ENCODE measurements at regions not wholly inside any gene's neighbourhood (a gene's known extent, or its start where the extent isn't known, plus 50 kb on each side); places are given as distances from the start of the nearest gene placed in this dataset.
"Not testable (repeated sequence)": the region's sequence is repeated elsewhere in the genome, so short reads cannot be mapped to it uniquely, and the experiment has no call there.

DNA sequence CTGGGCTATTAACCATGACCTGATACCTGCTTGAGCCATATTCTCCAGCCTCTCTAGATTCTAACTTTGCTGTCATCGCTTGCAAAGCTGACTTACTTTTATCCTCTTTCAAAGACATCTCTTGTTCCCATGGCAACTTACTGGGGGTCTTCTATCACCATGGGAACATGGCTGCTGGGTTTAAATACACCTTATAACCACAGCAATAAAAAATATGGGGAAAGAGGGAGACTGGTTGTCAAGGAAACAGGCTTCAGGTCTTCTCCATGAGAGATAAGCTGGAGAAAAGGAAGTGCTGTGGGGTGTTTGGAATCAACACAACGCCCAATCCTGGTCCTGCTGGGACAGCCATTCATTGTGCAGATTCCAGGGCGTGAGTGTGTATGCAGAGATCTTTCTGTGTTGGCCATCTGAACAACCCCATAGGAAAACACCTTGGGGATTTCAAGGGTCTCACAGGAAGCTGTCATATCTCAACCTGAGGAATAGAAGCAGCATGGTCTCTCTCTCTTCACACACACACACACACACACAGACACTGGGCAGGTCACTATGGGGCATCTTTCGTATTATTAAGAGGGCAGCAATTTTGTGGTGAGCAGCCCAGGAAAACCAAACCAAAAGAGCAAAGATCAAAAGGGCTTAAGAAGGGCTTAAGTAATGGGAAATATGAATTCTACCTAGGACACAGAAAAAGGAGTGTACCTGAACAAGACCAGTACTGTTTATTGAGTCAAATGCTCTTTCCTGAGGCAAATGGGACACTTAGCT, 344.7 kb upstream of the NCAM1 start:
- Histone ChIP-seq H3K36me3 (no peaks in the 10 kb centered on the region), H3K9me3 (no peaks in the 10 kb centered on the region), H3K4me3 (no peak overlapping the region), H3K27me3 (no peaks in the 10 kb centered on the region)
- DNase-seq, result no peak

DNA sequence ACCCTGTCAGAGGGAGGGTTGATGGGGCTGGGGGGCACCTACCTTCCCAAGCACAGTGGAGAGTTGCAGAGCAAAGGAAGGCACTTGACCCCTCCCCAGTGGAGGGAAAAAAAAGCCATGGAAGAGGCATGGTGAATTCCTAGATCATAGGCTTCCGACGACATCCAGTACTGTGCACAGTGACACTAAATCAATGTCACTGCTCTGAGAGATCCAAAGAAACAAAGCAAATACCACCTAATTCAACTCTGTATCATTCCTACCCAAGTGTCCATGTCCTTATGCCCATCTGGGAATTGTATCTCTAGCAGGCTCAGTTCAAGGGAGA, 344.2 kb upstream of the NCAM1 start:
- DNase-seq, result no peak
- Histone ChIP-seq H3K9me3 (no peaks in the 10 kb centered on the region), H3K4me3 (no peak overlapping the region), H3K27me3 (no peaks in the 10 kb centered on the region), H3K36me3 (no peaks in the 10 kb centered on the region)

DNA sequence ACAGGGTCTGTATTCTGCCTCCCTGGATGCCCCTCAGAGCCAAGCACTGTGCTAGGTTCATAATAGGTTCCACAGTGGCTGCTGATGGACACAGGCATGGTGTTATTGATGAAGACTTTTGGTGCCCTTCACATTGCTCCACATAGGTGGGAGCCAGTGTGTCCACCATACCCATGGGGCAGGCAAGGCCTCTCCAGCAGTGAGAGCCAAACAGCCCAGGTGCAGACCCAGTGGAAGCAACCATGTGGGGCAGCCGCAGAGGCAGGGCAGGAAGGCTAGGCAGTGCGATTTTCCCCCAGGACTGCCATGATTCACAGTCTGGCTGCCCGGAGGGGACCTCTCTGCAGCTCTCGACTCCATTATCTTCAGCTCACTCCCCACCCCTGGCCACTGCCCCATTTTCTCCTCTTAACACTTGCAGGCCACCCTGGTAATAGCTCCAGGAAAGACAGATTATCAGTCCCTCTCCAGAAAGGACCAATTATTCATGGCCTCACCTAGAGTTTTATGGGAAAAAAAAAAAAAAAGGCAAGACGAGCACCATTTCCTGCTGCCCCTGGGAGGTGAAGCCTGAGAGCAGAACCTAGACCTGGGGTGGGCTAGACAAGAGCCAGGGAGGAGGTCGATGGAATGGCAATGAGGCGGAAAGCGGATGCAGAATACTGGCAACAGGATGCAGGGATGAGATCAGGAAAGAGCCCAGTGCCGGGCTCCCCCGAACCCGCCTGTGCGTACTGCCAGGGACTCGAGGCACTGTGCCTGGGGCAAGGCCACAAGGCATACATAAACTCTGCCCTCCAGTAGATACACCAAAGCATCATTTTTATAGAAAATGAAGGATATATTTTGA, 343.0 kb upstream of the NCAM1 start:
- no peak overlapping the region for H3K4me3 ChIP-seq
- no peaks in the 10 kb centered on the region for H3K27me3 ChIP-seq
- H3K9me3 ChIP-seq, result no peaks in the 10 kb centered on the region
- H3K36me3 ChIP-seq, result no peaks in the 10 kb centered on the region
- DNase-seq, result no peak

DNA sequence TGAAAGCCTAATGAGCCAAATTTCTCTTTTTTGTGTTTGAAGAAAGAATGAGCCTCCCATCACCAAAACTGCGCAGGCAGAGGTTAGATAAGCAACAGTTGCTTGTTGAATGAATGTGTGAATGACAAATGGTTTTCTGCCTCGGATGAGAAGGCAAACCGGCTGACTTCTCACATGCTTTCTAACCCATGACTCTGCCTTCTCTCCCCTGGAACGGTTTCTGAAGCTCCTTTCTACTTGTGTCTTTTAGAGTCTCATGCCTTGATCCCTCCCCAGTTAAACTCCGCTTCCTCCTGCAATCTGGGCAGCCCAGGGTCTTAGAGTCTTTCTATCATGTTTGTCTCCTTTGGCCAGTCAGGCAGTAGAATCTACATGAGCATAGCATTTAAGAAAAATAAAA, 342.1 kb upstream of the NCAM1 start:
- H3K4me3 ChIP-seq, result no peak overlapping the region
- no peaks in the 10 kb centered on the region for H3K27me3 ChIP-seq
- no peaks in the 10 kb centered on the region for H3K36me3 ChIP-seq
- no peak for DNase-seq
- H3K9me3 ChIP-seq, result no peaks in the 10 kb centered on the region

DNA sequence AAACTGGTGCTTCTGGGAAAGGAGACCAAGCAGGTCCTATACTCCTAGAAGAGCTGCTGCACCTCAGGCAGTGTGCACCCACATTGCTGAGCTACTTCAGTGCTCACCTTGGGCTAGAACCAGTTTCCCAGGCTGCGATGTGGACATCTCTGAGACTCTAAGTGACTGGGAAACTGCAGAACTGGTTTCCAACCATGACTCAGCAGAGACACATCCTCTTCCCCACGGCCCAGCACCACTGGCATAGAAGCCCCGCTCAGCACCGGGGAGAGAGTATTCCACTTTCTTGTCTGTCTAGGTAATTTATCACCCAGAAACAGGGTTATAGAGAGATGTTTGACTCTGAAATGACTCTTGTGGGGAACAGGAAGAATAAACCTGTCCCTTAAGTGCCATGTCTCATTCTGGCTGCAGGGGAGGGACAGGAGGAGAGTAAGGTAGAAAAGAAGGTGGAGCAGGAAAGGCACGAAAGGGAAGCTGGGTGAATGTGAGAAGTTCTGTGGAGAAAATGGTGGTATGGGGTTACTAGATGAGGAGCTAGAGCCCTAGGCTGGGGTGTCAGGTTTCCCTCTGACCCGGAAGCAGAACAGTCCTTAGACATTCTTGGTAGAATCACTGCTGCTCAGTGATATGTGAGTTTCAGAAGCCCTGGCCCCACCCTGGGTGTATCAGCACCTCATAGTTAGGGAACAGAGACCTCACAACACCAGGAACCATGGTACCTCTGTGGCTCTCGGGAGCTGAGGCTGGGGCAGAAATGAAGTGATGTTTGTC, 340.4 kb upstream of the NCAM1 start:
- Histone ChIP-seq H3K4me3 (no peak overlapping the region), H3K36me3 (no peaks in the 10 kb centered on the region), H3K27me3 (no peaks in the 10 kb centered on the region), H3K9me3 (no peaks in the 10 kb centered on the region; the same call in 1 of the 2 replicates)
- DNase-seq, result peak; percentile 27

DNA sequence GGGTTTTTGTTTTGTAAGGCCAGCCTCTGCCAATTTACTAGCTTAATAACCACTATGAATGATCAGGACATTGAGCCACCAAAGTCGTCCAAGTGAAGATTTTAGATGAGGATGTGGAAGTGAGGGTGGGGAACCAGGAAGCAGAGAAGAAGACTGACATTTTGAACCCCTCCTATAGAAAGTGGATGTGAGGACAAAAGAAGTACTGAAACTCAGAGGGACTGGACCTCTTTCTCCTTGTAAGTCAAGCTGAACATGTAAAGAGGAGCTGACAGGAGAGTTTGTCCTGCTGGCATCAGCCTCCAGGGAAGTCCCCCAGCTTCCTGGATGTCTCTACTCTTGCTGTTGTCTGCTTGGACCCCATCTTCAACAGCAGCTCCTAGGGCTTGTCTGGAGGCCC, 338.2 kb upstream of the NCAM1 start:
- Histone ChIP-seq H3K9me3 (no peaks in the 10 kb centered on the region; the same call in 1 of the 2 replicates), H3K27me3 (no peaks in the 10 kb centered on the region), H3K4me3 (no peak overlapping the region), H3K36me3 (no peaks in the 10 kb centered on the region)
- no peak for DNase-seq

DNA sequence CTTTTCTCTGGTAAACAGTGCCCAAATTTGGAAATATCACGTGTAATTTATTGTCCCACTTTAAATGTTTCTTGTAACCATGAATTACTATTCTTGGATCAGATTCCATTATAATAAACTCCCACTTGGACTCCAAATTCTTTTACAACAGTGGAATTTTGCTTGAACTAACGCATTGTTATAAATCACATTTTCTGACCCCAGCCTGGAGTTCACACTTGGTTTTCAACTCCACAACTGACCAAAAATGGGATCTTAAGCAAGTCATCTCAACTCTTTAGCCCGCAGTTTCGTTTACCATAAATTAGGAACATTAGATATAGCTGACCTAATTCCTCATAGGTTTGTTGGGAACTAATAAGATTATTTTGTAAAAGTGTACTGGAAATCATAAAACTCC, 336.8 kb upstream of the NCAM1 start:
- no peak overlapping the region for H3K4me3 ChIP-seq
- no peaks in the 10 kb centered on the region for H3K27me3 ChIP-seq
- no peaks in the 10 kb centered on the region; the same call in 1 of the 2 replicates for H3K9me3 ChIP-seq
- DNase-seq, result no peak
- no peaks in the 10 kb centered on the region for H3K36me3 ChIP-seq

DNA sequence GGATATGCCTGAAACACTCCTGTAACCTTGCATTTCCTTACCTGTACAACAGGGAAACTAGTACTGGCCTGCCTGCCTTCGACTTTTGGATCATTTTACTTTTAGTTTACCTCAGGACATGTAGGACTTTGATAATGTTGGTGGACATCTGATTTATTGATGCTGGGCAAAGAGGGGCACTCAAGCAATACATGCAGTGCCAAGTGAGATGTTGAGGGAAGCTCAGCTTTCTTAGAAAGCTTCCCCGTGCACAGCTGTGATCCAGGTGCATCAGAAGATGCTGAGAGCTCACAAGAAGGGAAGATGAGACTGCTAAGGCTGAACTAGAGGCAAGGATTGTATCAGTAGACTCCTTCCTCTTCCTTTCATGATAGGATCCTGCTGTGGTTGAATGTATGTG, 336.2 kb upstream of the NCAM1 start:
- not testable (repeated sequence) for H3K36me3 ChIP-seq, H3K4me3 ChIP-seq, DNase-seq, H3K27me3 ChIP-seq, H3K9me3 ChIP-seq

DNA sequence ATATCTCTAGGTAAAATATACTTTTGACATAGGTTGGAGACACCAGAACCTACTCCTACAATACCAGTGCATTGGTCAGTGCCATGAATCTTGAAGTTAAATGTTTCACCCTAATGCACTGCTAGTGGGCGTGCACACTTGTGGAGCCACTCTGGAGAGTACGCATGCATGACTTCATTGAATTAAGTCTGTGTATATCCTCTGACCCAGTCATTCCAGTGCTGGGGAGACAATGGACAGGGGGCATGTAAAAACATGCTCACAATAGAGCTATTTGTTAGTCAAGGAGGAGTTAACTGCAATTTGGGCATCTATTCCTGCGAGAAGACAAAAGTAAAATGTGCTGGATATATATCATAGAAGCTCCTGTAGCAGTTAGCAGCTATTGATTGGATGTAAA, 335.4 kb upstream of the NCAM1 start:
- no peak for DNase-seq

DNA sequence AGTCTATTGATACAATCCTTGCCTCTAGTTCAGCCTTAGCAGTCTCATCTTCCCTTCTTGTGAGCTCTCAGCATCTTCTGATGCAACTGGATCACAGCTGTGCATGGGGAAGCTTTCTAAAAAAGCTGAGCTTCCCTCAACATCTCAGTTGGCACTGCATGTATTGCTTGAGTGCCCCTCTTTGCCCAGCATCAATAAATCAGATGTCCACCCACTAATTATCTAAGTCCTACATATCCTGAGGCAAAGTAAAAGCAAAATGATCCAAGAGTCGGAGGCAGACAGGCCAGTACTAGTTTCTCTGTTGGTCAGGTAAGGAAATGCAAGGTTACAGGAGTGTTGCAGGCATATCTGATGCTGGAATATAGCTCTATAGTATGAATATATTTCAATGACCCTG, 334.5 kb upstream of the NCAM1 start:
- H3K9me3 ChIP-seq, result no peaks in the 10 kb centered on the region; the same call in 1 of the 2 replicates
- no peaks in the 10 kb centered on the region for H3K36me3 ChIP-seq
- no peak for DNase-seq
- no peaks in the 10 kb centered on the region for H3K27me3 ChIP-seq
- H3K4me3 ChIP-seq, result no peak overlapping the region

More for the DNA sequence above, 335.4 kb upstream of the NCAM1 start:
- H3K36me3 ChIP-seq, result no peaks in the 10 kb centered on the region
- H3K27me3 ChIP-seq, result no peaks in the 10 kb centered on the region
- H3K9me3 ChIP-seq, result no peaks in the 10 kb centered on the region; the same call in 1 of the 2 replicates
- no peak overlapping the region for H3K4me3 ChIP-seq

DNA sequence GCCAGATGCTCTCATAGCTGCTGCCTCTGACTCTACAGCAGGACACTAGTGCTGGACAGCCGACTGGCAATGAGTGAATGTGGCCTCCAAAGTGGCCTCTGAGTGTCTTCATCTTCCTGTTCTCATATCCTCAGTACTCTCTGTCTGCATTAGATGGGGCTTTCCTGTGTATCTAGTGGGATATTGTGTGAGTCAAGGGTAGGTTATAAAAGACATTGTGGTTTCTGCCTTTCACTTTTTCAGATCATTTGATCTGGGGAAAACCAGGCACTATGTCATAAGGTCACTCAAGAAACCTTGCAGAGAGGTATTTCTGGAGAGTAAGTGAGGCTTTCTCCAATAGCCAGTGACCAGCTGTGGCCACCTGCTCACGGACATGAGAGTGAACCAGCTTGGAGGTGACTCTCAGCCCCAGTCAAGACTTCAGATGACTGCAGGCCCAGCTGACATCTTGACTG, 333.6 kb upstream of the NCAM1 start:
- H3K4me3 ChIP-seq, result no peak overlapping the region
- no peak for DNase-seq
- H3K9me3 ChIP-seq, result no peaks in the 10 kb centered on the region; the same call in 1 of the 2 replicates
- H3K27me3 ChIP-seq, result no peaks in the 10 kb centered on the region
- no peaks in the 10 kb centered on the region for H3K36me3 ChIP-seq

DNA sequence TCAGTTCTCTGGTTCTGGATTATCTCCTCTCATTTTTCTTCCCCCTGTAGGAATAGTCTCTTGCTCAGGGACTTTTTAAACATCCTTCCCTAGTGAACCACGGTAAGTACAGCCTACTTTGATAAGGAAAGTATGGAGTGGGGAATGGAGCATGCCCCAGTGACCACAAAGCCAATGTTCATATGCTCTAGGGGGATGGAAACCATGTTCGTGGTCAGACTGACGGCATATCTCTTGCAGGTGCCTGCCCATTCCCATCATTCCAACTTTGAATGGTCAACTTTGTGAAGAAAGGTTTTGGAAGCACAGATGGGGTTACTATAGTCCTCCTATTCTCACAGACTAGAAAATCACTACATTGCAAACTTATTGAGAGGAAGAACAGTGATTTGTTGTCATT, 332.5 kb upstream of the NCAM1 start:
- no peaks in the 10 kb centered on the region; the same call in 1 of the 2 replicates for H3K9me3 ChIP-seq
- no peak overlapping the region for H3K4me3 ChIP-seq
- no peaks in the 10 kb centered on the region for H3K36me3 ChIP-seq
- H3K27me3 ChIP-seq, result no peaks in the 10 kb centered on the region
- no peak for DNase-seq

DNA sequence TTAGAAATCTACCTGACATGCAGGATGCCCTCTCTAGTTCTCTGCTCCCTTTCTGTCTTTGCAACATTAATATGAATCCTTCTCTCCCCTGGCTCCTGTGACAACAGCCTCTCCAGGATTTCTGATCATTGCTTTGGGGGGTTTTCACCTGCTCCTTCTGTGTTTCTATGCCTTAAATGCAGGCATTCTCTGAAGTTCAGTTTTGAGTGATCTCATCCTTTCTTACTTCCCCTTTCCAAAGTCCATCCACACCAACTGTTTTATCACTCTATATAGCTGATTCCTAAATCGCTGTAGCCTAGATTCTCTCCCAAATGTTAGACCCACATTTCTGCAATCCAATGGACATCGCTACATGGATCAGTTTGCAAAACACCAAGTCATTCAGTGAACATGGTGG, 330.7 kb upstream of the NCAM1 start:
- no peaks in the 10 kb centered on the region for H3K36me3 ChIP-seq
- no peak for DNase-seq

DNA sequence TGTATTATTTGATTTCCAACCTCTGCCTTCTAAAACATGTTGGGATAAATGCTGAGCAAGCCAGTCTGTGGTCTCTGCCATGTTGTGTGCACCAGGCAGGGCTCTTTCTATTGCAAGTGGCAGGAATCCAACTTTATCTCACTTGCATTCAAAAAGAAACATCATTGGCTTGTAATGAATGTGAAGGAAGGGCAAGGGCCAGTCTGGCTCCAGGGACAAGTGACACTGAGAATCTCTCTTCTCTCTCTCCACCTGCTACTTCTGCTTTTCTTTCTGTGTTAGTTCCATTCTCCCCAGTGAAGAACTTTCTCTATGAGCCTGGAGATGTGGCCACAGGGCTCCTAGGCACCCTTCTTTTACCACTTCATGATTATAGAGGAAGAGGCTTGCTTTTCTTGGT, 329.9 kb upstream of the NCAM1 start:
- no peaks in the 10 kb centered on the region for H3K36me3 ChIP-seq
- H3K27me3 ChIP-seq, result no peaks in the 10 kb centered on the region
- DNase-seq, result no peak
- H3K9me3 ChIP-seq, result no peaks in the 10 kb centered on the region
- H3K4me3 ChIP-seq, result no peak overlapping the region

More for the DNA sequence above, 330.7 kb upstream of the NCAM1 start:
- Histone ChIP-seq H3K9me3 (no peaks in the 10 kb centered on the region), H3K4me3 (no peak overlapping the region), H3K27me3 (no peaks in the 10 kb centered on the region)

DNA sequence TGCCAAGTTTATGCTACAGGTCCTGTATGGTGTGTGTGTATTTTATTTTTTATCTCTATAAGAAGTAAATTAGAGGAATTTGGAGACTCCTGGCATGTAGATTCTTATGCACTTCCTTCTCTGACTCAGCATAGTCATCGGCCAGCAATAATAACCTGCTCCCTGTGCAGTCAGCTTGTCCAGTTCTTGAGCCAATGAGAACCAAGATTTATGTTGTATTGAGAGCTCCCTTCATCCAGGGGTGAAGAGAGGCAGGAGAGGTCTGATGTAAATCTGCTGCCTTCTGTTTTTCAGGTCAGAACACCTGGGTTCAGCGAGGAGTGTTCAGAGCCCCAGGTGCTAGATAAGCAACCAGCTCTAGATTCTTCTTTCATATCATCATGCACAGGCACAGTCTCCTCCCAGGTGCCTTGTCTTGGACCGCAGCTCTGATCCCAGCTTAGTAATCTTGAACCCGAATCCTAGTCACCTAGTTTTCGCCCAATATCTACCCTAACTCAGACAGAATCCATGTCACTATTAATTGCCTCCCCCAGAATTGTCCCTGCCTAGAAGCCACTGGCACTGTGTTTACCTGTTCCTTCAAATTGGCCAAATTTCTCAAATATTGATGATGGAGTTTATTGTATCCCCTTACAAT, 328.2 kb upstream of the NCAM1 start:
- Histone ChIP-seq H3K27me3 (no peaks in the 10 kb centered on the region), H3K36me3 (no peaks in the 10 kb centered on the region), H3K9me3 (no peaks in the 10 kb centered on the region), H3K4me3 (no peak overlapping the region)
- peak; percentile 57 for DNase-seq

DNA sequence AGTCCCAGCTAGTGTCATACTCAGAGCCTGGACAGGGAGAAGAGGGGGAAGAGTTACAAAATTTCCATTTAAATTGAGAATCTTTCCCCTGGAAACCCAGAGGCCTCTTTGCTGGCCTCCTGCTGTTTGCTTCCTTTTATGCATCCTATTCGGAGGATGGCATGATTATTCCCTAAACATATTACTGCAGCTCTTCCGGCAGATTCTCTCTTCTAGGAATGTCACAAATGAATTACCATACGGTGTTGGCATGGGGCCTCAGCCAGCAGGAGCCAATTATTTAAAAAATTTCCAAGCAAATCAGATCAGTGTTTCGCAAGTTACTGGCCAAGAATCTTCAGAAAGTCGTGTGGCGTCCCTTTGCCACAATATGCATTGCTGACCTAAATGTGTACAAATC, 326.7 kb upstream of the NCAM1 start:
- Histone ChIP-seq H3K36me3 (no peaks in the 10 kb centered on the region), H3K27me3 (no peaks in the 10 kb centered on the region), H3K9me3 (0 out of 2 replicates have a peak, but pooled peaks cover 5% of the 10 kb centered on the region), H3K4me3 (no peak overlapping the region)
- no peak for DNase-seq

Measured in MG63 (cell line).